Psoas muscle (tissue), 7 donors: ENCODE measurements at regions not wholly inside any gene's neighbourhood (a gene's known extent, or its start where the extent isn't known, plus 50 kb on each side); places are given as distances from the start of the nearest gene placed in this dataset.
A peak's percentile ranks its signal among the peaks of the same experiment; 100 is the strongest.

Source experiments
- ATAC-seq, 4 donors: fragments of 200-7000 bp; cut with Tn5 transposase; one replicate each; pipeline ENCODE4 v1.9.1; 2020; ENCODE audit warnings: moderate library complexity in 3 of 4, mild to moderate bottlenecking in 2 of 4
- DNase-seq, 2 donors: peaks; one replicate each; pipeline ENCODE4 v3.0.0-alpha.2; 2020
- H3K27ac ChIP-seq: fragments of 200-600 bp; one replicate; pipeline ENCODE4 v1.8.0; 2022
- H3K27me3 ChIP-seq, 3 donors: fragments of 200-600 bp in 1 of 3; one replicate each; pipeline versions ENCODE4 v1.6.1 to v1.8.0; 2013 to 2022; ENCODE audit warnings: low read length in 2 of 3, mild to moderate bottlenecking in 2 of 3, moderate library complexity in 1 of 3; ENCODE audit not compliant: insufficient read depth in 3 of 3
- H3K36me3 ChIP-seq, 2 donors: fragments of 200-600 bp in 1 of 2; one replicate each; pipeline versions ENCODE4 v1.6.1 to v1.8.0; 2013 to 2022; ENCODE audit warnings: low read depth in 1 of 2, mild to moderate bottlenecking in 1 of 2, moderate library complexity in 1 of 2; ENCODE audit not compliant: insufficient read depth in 1 of 2
- H3K4me1 ChIP-seq: fragments of 200-600 bp; one replicate; pipeline ENCODE4 v1.8.0; 2022
- H3K4me3 ChIP-seq: fragments of 200-600 bp; one replicate; pipeline ENCODE4 v1.8.0; 2022; ENCODE audit warnings: mild to moderate bottlenecking
- H3K9me3 ChIP-seq: fragments of 200-600 bp; one replicate; pipeline ENCODE4 v1.8.0; 2022
- WGBS, 3 donors: extraction: QIAGEN DNeasy Blood & Tissue Kit; methylation state at CpG; one replicate each; pipeline versions ENCODE4 v1.1.6 to v1.1.7; 2013; 5-methylcytosine and 5-hydroxymethylcytosine counted together
- intact Hi-C, 2 donors: fragments of 100-400 bp; cut with DNase I; formaldehyde crosslinking; loops; one replicate each; pipeline versions ENCODE4 v1.11.0 to v1.14.2; 2022
- TF ChIP-seq, protein P1 (sequence below): fragments of 200-600 bp; IDR thresholded peaks from one replicate; pipeline ENCODE4 v1.8.0; 2022; ENCODE audit warnings: antibody characterized with exemption
- donor health status: healthy with polysubstance abuse.
- donor health status: DM: no; HTN: no; CAD: no; lungs with moderate emphysema.
- donor health status: Bipolar disorder and iron deficiency.
- donor health status: healthy.
- donor health status: DM: yes; HTN: yes; CAD: no.
- donor health status: DM: no; HTN: no; CAD: no.
- donor health status: DM: yes; HTN: yes; CAD: no.

DNA sequence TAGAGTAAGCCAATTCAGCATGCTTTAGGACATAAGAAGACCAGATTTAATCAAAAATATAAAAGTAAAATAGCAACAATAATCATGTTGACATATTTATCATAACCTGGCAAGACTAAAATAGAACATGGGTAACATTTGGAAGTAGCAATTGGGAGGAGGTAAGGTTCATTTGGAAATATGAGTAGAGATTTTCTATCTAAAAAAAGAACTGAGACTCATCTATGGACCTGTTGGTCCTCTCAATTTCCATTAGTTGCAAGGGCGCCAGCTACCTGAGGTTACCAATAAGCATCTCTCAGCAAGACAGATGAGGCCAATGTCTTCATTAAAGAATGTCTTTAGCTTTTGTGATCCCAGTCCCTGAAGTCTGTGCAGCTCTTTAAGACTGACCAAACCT lies 196.0 kb downstream of the IRS1 start:
- Histone ChIP-seq H3K4me1 (peaks cover 9% of the 10 kb centered on the region), H3K27me3 (no peaks in the 10 kb centered on the region), H3K4me3 (no peak overlapping the region), H3K9me3 (no peaks in the 10 kb centered on the region), H3K27ac (peak overlapping the region; percentile 67), H3K36me3 (no peaks in the 10 kb centered on the region)
- TF ChIP-seq, protein P1, sequence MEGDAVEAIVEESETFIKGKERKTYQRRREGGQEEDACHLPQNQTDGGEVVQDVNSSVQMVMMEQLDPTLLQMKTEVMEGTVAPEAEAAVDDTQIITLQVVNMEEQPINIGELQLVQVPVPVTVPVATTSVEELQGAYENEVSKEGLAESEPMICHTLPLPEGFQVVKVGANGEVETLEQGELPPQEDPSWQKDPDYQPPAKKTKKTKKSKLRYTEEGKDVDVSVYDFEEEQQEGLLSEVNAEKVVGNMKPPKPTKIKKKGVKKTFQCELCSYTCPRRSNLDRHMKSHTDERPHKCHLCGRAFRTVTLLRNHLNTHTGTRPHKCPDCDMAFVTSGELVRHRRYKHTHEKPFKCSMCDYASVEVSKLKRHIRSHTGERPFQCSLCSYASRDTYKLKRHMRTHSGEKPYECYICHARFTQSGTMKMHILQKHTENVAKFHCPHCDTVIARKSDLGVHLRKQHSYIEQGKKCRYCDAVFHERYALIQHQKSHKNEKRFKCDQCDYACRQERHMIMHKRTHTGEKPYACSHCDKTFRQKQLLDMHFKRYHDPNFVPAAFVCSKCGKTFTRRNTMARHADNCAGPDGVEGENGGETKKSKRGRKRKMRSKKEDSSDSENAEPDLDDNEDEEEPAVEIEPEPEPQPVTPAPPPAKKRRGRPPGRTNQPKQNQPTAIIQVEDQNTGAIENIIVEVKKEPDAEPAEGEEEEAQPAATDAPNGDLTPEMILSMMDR: no peak
- 27 to 75% (median 41%) methylated on average over 1 of the region's 1 CpG for WGBS, 3 donors
- no peak for DNase-seq
- intact Hi-C loops: no loop called here
- ATAC-seq: peak; percentile 76 to 94 (median 88)

DNA sequence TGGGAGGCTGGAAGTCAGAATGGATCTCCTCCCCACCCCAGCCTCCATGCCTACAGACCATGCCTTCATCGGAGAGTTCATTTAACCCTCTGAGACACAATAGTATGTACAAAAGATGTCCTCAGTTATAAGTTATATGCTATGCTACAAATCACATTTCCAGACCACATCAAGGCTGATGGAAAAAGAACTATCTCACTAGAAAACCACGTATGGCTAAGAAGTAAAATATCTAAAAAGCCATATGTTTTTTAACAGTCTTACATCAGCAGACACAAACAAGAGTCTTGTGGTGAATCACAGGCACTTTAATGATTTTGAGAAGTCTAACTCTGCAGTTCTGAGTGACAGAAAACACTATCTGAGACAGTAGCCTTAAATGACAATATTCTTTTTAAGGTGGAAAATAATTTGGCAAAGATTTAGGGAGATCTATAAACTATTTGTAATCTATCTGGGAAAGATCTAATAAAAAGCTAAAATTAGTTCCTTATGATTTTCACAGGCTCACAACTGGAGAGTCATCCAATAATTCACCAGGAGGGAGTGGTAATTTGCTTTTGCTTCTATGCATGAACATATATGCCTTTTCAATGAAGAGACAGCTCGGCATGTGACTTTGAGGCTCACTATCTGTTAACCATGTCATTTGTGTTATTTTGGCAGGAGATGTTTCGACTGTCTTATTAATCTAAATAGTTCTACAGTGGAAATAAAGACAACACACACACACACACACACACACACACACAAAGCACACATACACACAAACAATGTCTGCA lies 197.5 kb downstream of the IRS1 start:
- TF ChIP-seq, protein P1: no peak
- H3K4me1 ChIP-seq: peaks cover 9% of the 10 kb centered on the region
- no peak overlapping the region for H3K4me3 ChIP-seq
- no peak overlapping the region for H3K27ac ChIP-seq
- WGBS, 3 donors: 73 to 83% (median 80%) methylated on average over 4 of the region's 4 CpGs
- no peaks in the 10 kb centered on the region for H3K9me3 ChIP-seq
- no peaks in the 10 kb centered on the region for H3K36me3 ChIP-seq
- no peak for DNase-seq
- H3K27me3 ChIP-seq: no peaks in the 10 kb centered on the region
- intact Hi-C loops: no loop called here
- no peak for ATAC-seq

DNA sequence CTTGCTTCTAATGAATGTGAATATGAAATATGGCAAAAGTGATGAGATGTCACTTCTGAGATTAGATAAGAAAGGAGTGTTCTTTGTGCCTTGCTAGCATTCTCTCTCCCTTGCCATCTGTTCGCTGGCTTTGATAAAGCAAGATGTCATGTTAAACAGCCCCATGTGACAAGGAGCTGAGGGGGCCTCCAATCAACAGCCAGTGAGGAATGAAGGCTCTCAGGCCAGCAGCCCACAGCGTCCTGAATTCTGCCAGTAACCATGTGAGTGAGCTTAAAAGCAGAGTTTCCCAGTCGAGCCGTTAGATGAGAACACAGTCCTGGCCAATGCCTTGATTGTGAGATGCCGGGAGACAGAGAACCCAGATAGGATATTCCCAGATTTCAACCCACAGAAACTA lies 198.8 kb downstream of the IRS1 start:
- no peaks in the 10 kb centered on the region for H3K9me3 ChIP-seq
- no peaks in the 10 kb centered on the region for H3K36me3 ChIP-seq
- intact Hi-C loops: no loop called here
- no peak overlapping the region for H3K4me3 ChIP-seq
- no peak for ATAC-seq
- H3K27me3 ChIP-seq: no peaks in the 10 kb centered on the region
- no peak overlapping the region for H3K27ac ChIP-seq
- 74 to 87% (median 86%) methylated on average over 5 of the region's 5 CpGs for WGBS, 3 donors
- DNase-seq: no peak
- H3K4me1 ChIP-seq: peaks cover 9% of the 10 kb centered on the region
- TF ChIP-seq, protein P1: no peak

DNA sequence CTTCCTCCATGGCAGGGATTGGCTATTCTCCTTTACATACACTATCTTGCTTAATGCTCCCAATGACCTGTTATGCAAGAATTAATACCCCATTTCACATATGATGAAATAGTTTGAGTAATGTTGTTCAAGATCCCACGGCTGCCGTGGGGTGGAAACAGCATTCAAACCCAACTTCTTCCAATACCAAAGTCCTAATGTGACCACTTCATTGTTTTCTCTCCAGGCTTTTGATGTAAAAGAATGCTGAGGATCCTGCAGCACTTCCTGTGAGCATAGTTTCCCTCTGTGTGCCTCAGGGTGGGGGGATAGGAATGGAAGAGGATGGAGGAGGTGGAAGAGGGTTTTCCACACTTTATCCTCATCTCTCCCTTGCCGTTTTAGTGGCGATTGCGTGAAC lies 199.4 kb downstream of the IRS1 start:
- Histone ChIP-seq H3K36me3 (no peaks in the 10 kb centered on the region), H3K4me3 (no peak overlapping the region), H3K9me3 (no peaks in the 10 kb centered on the region), H3K27me3 (no peaks in the 10 kb centered on the region), H3K4me1 (peaks cover 9% of the 10 kb centered on the region), H3K27ac (no peak overlapping the region)
- intact Hi-C loops: no loop called here
- 78 to 86% (median 82%) methylated on average over 5 of the region's 5 CpGs for WGBS, 3 donors
- no peak for ATAC-seq
- DNase-seq: no peak
- TF ChIP-seq, protein P1: no peak

DNA sequence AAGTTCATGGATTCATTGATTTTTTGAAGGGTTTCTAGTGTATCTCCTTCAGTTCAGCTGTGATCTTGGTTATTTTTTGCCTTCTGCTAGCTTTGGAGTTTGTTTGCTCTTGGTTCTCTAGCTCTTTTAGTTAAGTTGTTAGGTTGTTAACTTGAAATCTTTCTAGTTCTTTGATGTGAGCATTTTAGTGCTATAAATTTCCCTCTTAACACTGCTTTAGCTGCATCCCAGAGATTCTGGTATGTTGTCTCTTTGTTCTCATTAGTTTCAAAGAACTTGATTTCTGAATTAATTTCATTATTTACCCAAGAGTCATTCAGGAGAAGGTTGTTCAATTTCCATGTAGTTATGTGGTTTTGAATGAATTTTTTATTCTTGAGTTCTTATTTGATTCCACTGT lies 210.6 kb downstream of the IRS1 start:
- TF ChIP-seq, protein P1: no peak
- ATAC-seq: no peak
- peaks cover 29% of the 10 kb centered on the region for H3K9me3 ChIP-seq

More for the DNA sequence above, 210.6 kb downstream of the IRS1 start:
- Histone ChIP-seq H3K4me3 (no peak overlapping the region), H3K27me3 (peaks cover 0 to 1% (median 0%) of the 10 kb centered on the region in 3 donors), H3K27ac (no peak overlapping the region), H3K4me1 (no peaks in the 10 kb centered on the region), H3K36me3 (no peaks in the 10 kb centered on the region)
- intact Hi-C loops: no loop called here
- DNase-seq: no peak
